DMS153 treated with DMSO at 0.1 percent for 48 hours (cell line): ENCODE measurements at regions not wholly inside any gene's neighbourhood (a gene's known extent, or its start where the extent isn't known, plus 50 kb on each side); places are given as distances from the start of the nearest gene placed in this dataset.
A peak's percentile ranks its signal among the peaks of the same experiment; 100 is the strongest.

ENCODE experiments used
- DNase-seq: peaks from one replicate; lab custom pipeline; 2025; ENCODE audit not compliant: unreplicated experiment; lab: John Stamatoyannopoulos, UW

DNA sequence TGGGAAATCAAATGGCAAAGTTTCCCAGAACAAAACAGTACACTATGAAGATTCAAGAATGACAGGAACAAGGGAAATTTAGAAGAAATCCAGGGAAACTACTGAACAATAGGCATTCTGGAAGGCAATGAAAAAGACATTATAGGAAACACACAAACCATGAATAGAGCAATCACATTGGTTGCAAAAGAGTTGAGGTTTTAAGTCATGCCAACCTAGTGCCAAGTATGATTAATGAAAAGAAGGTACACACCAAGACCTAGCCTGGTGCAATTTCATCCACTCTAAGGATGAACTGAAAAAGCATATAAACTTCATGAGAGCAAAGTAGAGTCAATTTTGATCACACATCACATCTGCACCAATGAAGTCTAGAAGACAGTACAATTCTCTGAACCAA is 326.9 kb downstream of the PDHA2 start:
- no peak for DNase-seq

DNA sequence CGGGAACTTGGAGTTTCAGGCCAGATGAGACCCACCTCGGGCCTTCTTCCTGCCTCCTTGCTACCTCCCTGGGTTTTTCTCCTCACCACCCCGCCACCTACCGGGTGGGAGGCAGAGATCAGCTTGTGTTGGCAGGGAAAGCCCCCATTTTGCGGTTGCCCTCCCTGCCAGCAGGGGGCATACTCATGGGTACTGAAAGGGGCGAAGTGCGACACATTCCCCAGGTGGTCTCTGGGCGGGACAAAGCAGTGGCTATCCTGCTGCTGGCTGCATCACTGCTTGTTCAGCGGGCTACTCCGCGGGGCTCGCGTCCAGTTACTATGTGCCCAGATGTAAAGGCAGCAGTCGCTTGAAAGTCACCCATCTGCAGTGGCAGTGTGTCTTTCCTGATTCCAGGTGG is 330.3 kb downstream of the PDHA2 start:
- DNase-seq = no peak

DNA sequence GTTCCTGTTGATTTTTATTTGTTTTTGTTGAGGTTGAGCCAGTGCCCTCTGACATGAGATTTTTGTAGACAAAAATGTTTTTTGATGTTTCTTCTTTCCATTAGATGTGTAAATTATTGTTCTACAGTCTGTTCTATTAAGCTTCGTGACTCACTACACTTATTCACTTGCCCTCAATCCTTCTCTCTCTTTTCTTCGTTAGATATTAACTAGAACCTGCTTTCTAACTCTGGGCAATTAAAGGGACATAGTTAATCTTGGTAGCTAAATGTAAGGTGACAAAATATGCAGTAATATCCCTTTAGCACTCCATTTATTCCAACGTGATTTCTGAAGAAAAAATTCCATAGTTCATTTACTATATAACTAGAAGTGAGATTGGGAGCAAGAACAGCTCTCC is 333.9 kb downstream of the PDHA2 start:
- no peak for DNase-seq

DNA sequence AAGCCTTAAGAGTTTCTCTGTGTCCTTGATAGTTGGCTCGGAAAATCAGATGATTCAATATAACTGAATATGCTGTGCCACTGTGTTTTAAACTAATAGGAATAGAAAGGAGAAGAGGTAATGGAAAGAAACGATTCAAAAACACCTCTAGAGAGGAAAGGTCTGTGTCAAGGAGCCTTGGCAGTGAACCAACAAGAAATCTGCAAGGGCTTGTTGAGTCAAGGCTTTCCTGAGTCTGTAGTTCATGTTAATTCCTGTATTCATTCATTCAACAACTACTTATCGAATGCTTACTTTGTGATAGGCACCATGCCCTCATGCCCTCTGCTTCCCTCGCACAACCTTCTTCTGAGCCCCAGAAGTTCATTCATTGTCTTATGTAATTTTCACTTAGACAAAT is 336.0 kb downstream of the PDHA2 start:
- no peak for DNase-seq

DNA sequence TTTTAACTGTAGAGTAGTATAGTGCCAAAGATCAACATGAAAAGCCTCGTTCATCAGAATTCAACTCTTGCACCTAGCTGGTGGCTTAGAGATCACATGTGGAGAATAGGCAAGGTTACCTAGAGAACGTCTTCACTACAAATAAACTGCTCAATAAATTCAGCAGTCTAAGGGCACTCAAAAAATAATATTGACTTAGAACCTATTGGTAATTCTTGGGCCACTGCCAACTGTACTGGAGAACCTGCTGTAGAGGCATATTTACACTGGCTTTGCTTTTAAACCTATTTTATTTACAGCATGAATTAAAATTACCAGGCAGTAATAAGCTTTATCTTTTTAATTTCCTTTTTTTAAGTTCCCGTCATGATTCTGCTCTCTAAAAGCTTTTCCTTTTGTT is 343.7 kb downstream of the PDHA2 start:
- peak; percentile 78 for DNase-seq

DNA sequence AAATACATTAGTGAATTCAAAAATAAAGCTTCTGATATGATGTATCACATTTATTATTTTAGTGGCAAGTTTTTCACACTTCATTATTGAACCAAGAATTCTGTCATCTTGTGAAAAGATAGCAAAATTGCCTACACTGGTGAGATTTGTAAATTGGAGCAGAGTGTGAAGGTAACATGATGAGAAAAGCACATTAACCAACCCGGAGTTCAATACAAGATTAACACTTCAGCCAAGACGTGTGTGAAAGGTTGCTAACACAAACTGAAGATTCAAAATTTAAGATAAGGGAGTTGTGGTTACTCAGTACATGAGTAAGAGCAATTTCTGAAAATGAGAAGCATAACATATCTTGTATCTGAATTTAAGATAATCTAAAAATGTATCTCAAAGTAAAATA is 346.7 kb downstream of the PDHA2 start:
- DNase-seq = no peak

DNA sequence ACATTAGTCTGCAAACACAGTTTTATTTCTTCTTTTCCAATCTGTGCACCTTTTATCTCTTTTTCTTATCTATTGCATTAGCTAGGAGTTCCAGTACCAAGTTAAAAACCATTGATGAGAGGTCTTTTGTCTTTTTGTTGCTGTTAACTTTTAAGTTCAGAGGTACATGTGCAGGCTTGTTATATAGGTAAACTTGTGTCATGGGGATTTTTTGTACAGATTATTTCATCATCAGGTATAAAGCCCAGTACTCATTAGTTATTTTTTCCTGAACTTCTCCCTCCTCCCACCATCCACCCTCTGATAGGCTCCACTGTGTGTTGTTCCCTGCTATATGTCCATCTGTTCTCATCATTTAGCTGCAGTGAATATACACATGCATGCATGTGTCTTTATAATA is 349.9 kb downstream of the PDHA2 start:
- no peak for DNase-seq

DNA sequence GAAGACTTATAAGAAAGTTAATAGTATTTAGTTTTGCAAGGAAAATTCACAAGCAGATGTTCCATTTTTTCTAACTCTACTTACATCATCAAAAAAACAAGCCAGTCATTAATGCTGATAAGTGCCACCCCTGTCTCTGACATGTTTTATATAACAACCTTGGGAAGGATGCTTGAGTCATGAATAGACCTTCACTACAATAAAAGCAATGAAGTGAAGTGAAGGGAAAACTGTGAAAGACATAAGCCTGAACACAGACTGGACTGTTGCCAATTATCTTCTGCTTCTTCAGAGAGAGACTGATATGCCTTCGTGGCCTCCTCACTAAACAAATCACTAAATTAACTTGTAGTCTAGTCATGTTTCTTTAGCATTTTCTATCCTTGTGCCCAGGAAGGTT is 353.2 kb downstream of the PDHA2 start:
- no peak for DNase-seq

DNA sequence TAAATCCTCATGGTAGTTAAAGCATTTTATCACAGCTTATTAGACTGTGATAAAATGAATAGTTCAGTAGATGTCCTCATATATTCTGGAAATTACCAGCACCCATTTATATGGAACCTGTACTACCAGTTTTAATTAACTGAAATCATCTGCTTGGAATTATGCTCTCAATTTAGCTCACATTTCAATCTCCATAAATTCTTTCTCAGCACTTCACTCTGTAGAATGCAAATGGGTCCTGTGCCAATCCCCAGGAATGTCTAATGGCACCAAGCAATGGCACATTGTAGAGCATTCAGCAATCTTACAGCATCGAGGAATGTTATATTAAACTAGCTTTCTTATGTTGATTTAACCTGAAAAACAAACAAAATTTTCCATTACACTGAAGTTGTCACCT is 355.1 kb downstream of the PDHA2 start:
- DNase-seq = no peak

DNA sequence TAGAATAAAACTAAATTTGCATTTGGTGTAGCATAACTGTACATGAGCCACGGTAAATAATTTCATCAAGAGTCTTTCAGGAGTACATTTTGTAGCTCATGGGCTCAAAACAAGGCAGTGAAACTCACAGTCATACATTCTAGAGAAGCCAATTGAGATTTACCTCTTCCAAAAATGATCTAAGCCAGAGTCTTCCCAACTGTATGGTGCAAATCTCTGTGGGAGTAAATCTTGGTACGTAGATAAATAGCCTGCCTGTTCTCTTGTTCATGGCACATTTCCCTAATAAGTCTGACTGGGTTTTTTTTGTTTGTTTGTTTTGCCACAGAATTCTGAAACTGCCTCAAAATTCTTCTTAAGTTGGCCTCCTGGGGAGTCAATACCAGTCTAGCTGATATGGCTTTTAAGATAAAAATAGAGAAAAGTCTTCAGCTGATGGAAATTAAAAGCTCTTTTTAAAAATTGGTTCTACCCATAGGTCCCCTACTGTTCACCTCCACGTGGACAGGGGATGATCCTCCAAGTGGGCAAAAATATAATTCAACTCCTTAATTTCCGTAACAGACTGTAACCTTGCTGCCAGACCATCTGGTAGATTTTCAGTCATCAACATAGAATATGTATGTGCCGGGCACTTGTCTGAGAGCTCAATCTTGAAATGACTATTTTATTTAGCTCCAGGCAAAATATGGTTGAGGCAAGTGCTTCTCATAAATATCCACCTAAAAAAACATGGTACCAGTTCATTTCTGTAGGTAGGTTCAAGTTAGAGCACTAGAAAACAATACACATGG is 365.4 kb downstream of the PDHA2 start:
- DNase-seq = no peak

DNA sequence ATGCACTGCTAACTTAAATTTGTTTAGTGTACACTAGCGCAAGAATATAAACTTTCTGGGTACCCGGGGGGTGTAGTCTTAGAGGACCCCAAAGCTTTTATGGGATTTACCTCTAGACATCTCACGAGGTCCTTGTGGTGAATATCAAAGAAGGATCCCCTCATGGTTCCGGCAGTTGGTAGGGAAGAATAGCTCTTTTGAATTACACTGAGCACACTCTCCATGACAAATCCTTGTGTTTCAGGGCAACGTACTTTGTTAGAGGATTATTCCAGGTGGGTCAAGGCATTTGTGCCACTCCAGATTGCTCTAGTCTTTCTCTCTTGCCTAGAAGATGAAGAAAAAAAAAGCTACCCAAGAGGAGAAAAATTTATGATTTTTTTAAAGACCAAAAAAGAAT is 387.6 kb downstream of the PDHA2 start:
- DNase-seq = no peak

DNA sequence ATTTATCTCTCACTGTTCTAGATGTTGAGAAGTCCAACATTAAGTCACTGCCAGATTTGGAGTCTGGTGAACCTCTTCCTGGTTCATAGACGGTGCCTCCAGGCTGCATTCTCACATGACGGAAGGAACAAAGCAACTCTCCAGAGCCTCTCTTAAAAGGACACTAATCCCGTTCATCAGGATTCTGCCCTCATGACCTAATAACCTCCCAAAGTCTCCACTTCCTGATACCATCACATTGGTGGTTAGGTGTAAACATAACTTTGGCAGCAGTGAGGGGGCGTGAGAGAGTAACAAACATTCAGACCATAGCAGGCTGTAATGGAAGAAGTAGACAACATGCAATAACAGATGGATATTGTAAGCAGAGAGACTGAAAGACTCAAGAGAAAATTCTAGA is 388.6 kb downstream of the PDHA2 start:
- DNase-seq = no peak

DNA sequence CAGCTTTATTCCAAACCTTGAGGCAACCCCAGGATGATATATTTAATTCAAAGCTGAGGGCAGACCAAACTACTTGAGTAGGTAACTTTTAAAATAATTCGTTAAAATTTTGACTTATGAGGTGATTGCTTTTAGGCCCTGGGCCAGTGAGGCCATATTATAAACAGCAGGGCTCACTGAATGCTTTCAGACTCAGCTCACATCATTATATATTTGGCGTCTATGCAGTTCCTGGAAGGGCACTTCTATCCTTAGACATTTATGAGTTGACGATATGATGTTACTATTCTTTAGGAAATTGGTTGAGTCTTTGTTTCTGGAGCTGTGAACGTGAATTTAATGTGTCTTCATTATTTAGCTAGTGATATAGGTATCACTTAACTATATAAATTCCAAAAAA is 400.1 kb downstream of the PDHA2 start:
- no peak for DNase-seq

DNA sequence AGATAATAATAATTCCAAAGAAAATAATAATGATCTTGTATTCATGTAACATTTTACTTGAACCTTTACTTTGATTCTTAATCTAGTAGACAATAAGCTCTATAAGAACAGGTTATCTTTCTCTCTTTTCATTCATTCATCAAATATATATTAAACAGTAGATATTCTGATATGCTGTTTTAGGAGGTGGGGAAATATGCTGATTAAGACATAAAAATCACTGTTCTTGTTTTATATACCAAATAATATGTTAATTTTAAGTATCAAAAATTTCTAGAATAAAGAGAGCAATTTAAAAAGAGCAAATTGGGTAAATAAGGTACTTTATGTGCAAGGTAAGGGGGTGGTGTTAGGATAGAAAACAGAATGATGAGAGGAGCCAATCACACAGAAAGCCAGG is 401.9 kb downstream of the PDHA2 start:
- DNase-seq = no peak

DNA sequence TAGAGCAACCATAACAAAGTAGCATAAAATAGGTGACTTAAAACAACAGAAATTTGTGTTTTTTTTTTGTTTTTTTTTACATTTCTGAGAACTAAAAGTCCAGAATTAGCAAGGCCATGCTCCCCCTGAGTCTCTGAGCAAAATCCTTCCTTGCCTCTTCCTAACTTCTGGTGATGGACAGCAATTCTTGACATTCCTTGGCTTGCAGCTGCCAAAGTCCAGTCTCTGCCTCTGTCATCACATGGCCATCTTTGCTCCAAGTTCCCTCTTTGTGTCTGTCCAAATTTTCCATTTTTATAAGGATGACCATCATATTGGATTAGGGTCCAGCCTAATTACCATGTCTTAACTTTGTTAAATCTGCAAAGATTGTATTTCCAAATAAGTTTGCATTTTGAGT is 407.2 kb downstream of the PDHA2 start:
- no peak for DNase-seq

DNA sequence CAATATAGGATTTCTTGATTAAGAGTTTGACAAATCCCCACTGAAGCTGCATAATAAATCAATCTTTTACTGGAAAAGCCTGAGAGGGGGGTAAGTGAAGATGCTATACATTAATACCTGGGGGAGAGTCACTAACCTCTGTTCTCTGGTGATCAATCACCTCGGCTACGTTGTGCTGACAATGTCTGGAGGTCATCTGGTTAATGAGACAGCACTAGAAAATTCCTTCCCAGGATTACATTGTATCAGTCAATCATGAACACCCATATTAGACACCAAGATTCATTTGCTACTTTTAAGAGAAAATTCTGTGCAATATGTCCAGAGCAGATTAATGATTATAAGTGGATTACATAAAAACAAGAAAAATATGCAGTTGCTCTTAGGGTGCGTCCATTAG is 408.3 kb downstream of the PDHA2 start:
- DNase-seq = no peak

DNA sequence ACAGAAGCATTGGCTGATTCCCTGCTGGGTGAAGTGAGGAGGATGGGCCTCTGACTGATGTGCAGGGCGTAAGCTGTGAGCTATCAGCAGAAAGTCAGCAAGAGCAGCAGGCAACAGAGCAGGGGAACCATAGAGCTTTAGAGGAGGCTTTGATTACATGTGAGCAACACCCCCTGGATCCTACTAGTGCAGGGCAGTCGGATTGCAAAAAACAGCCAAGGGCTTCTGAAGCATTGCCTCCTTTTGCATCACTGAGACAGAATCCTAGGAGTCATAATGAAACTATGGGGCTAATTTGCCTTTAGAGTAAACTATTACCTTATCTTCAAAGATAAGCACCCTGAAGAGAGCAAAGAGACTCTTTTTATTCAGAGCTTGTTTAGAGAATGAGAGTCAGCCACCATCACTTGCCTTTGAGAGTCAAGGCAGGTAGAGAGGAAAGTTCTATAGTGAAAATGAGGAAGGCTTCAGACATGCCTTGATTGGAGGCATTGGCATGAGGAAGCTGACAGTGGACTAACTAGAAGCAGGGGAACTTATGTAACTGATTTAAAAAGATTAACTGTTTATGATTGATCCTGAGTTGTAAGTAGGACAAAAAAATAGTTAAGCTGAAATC is 420.3 kb downstream of the PDHA2 start:
- DNase-seq = no peak

DNA sequence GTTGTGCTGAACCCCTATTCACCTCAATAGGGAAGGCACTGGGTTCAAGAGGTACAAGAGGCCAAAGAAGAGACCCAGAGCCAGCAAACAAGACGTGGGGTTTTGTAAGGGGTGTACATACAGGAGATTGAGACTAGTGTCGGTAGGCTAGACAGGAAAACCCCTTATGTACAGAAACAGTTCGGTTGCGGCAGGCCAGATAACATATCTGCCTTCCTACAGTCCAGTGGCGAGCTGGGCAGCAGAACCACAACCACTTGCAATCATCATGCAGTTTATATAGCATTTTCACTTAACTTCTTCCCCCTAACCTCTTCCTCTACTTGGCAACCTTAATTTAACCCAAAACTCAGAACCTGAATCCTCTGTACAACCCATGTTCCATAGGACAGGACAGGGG is 422.2 kb downstream of the PDHA2 start:
- no peak for DNase-seq

DNA sequence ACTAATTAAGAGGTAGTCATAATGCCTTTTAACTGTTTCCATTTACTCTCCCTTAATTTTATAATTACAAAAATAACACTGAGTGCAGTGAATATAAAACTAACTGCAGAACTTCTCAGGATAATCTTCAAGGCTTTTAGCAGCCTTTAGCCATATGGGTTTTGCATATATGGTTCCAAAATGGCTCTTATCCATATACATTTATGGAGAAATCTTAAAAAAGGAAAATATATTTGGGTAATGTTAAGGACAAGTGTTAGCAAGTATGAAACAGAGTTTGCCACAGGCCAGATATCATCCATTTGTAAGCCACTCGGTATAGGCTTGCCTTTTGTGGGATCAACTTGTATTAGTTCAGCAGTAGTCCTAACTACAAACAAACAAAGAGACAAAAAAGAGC is 423.4 kb downstream of the PDHA2 start:
- no peak for DNase-seq

DNA sequence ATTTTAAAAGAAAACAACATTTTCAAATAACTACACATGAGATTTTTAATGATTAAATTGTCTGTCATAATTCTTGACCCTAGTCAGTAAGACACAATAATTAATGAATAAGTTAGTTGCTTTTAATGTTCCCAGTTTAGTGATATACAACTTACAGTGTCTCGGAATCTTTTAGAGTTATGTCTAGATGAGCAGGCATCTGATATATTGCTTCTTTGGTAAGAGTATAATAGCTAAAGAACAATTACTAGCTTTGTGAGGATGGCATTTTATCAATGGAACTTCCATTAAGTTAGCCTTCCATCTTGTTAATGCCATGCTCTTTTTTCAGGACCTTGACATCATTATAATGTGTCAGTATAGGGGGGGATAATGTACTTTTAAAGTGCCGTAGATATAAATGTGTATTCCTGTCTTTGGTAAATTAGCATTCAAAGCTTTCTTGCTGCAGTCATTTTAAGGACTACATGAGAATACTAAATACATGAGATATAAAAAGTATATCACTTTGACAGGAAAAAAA is 425.1 kb downstream of the PDHA2 start:
- DNase-seq = no peak

DNA sequence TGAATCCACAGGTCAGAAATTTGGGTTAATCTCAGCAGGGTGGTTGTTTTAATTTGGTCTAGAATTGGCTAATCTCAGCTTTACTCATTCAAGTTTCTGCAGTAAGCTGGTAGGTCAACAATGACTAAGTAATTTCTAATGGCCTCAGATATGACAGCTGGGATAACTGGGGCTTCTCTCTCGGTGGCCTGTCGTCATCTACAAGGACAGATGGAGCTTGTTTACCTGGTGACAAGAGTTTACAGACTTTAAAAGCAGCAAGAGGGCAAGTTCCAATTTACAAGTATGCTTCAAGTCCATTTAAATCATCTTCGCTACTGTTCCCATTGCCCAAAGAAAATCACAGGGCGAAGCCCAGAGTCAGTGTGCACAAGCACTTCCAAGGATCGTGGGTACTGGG is 453.9 kb downstream of the PDHA2 start:
- no peak for DNase-seq

DNA sequence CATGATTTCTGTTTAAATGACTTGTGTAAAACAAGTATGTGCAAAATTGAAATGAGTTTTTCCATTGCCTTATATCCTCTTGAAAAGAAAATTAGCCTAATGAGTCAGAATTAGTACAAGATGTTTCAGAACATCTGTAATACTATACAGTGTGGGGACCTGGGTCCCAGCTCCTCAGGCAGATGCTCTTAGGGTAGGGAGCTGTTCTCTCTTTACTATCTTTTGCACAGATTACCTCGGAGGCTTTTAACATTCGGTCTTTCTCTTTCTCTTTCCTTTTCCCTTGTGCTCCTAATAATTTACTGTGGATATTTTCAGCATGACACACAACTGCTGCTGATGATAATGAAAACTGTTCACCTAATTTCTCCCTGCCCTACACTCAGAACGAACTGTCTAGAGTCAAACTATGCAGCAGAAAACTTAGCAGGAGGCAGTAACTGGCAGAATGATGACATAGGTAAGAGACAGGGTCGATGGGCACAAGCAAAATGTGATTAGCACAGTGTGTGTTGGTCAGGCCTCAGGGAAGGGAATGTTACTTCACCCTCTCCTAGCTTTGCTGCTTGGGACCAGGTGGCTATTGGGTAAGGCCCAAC is 455.3 kb downstream of the PDHA2 start:
- DNase-seq = no peak
